ENCODE measurements at regions not wholly inside any gene's neighbourhood (a gene's known extent, or its start where the extent isn't known, plus 50 kb on each side); places are given as distances from the start of the nearest gene placed in this dataset.

- TF ChIP-seq NRF1 (conservative IDR thresholded peaks at IDR 0.05 in 1 of 2, IDR thresholded peaks at IDR 0.05 in 1 of 2), result no peak
- TF ChIP-seq SRSF7 (optimal IDR thresholded peaks at IDR 0.05; ENCODE audit: low read depth, low read length), result no peak
- TF ChIP-seq SMARCA5 (IDR thresholded peaks at IDR 0.05), result peak; percentile 74; the same call in 1 of the 2 replicates
- TF ChIP-seq MEF2D (tag; conservative IDR thresholded peaks at IDR 0.05; ENCODE audit: low read depth), result no peak
- TF ChIP-seq TAF15 (IDR thresholded peaks at IDR 0.05; ENCODE audit: low read depth, low read length), result no peak
- TF ChIP-seq KDM1A (IDR thresholded peaks at IDR 0.05), result peak in 1 of 2 experiments; percentile 62; a peak in 3 of 4 replicates
- TF ChIP-seq ZNF561 (CRISPR knock-in tag; conservative IDR thresholded peaks at IDR 0.05), result no peak
- TF ChIP-seq RBM25 (IDR thresholded peaks at IDR 0.05; ENCODE audit: low read depth, low read length, severe bottlenecking), result peak; percentile 76
- no peak for TF ChIP-seq EHMT2 (IDR thresholded peaks at IDR 0.05)
- TF ChIP-seq ZNF12 (CRISPR knock-in tag; IDR thresholded peaks at IDR 0.05), result no peak
- peak; percentile 90 for TF ChIP-seq ZKSCAN1 (IDR thresholded peaks at IDR 0.05; ENCODE audit: low read depth, low read length)
- no peak for TF ChIP-seq PRDM10 (IDR thresholded peaks at IDR 0.05; ENCODE audit: partially characterized antibody)
- TF ChIP-seq BCOR (IDR thresholded peaks at IDR 0.05), result peak; percentile 86
- TF ChIP-seq ARID2 (IDR thresholded peaks at IDR 0.05), result no peak
- TF ChIP-seq TRIM28 (IDR thresholded peaks at IDR 0.05), result no peak
- no peak for TF ChIP-seq THAP12 (CRISPR knock-in tag; IDR thresholded peaks at IDR 0.05)
- TF ChIP-seq ELF2 (CRISPR knock-in tag; IDR thresholded peaks at IDR 0.05), result no peak
- TF ChIP-seq GABPA (tag; conservative IDR thresholded peaks at IDR 0.05; ENCODE audit: low read depth), result no peak
- TF ChIP-seq ADNP (tag; IDR thresholded peaks at IDR 0.05), result peak; percentile 60; the same call in 1 of the 2 replicates
- TF ChIP-seq ZNF316 (IDR thresholded peaks at IDR 0.05), result peak; percentile 60; the same call in 1 of the 2 replicates
Measured at GRCh38 chr20:50245498-50246366, 55.1 kb downstream of the CEBPB start (continued).

All from K562 (cell line).